Astrocyte (in vitro differentiated cells and primary cell): ENCODE measurements at regions not wholly inside any gene's neighbourhood (a gene's known extent, or its start where the extent isn't known, plus 50 kb on each side); places are given as distances from the start of the nearest gene placed in this dataset.

ENCODE experiments used
- CTCF ChIP-seq: IDR thresholded peaks from 2 replicates; pipeline ENCODE4 v1.5.1; 2011; ENCODE audit warnings: low read depth, mild to moderate bottlenecking, inconsistent platforms, low read length, moderate library complexity; ENCODE audit not compliant: insufficient read depth
- EZH2 ChIP-seq: IDR thresholded peaks from 2 replicates; pipeline ENCODE4 v1.6.1; 2012; ENCODE audit warnings: mild to moderate bottlenecking, low read length, inconsistent platforms; ENCODE audit not compliant: insufficient read depth

GRCh38 chr17:68108313-68109000 lies 72.9 kb downstream of the KPNA2 start:
- TF ChIP-seq CTCF (no peak), EZH2 (no peak)
